NB4 (cell line): ENCODE measurements at regions not wholly inside any gene's neighbourhood (a gene's known extent, or its start where the extent isn't known, plus 50 kb on each side); places are given as distances from the start of the nearest gene placed in this dataset.

Source experiments
- POLR2A ChIP-seq: IDR thresholded peaks from 2 replicates; pipeline ENCODE4 v1.6.1; 2011; ENCODE audit warnings: mild to moderate bottlenecking; ENCODE audit not compliant: insufficient read length; ENCODE audit errors: extremely low read depth
- TF ChIP-seq, protein P1 (sequence below): IDR thresholded peaks from one replicate; pipeline ENCODE4 v1.5.1; 2012; ENCODE audit warnings: low read depth, low read length
- TF ChIP-seq, protein P2 (sequence below): IDR thresholded peaks from 2 replicates; pipeline ENCODE4 v1.6.1; 2011; ENCODE audit warnings: low read depth, low read length

- TF ChIP-seq, protein P1, sequence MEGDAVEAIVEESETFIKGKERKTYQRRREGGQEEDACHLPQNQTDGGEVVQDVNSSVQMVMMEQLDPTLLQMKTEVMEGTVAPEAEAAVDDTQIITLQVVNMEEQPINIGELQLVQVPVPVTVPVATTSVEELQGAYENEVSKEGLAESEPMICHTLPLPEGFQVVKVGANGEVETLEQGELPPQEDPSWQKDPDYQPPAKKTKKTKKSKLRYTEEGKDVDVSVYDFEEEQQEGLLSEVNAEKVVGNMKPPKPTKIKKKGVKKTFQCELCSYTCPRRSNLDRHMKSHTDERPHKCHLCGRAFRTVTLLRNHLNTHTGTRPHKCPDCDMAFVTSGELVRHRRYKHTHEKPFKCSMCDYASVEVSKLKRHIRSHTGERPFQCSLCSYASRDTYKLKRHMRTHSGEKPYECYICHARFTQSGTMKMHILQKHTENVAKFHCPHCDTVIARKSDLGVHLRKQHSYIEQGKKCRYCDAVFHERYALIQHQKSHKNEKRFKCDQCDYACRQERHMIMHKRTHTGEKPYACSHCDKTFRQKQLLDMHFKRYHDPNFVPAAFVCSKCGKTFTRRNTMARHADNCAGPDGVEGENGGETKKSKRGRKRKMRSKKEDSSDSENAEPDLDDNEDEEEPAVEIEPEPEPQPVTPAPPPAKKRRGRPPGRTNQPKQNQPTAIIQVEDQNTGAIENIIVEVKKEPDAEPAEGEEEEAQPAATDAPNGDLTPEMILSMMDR: no peak
- no peak for TF ChIP-seq POLR2A
- TF ChIP-seq, protein P2, sequence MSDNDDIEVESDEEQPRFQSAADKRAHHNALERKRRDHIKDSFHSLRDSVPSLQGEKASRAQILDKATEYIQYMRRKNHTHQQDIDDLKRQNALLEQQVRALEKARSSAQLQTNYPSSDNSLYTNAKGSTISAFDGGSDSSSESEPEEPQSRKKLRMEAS: no peak
Observed at GRCh38 chr3:64743887-64744243, 56.1 kb upstream of the ADAMTS9 start.
